GM12891 (cell line): ENCODE measurements at regions not wholly inside any gene's neighbourhood (a gene's known extent, or its start where the extent isn't known, plus 50 kb on each side); places are given as distances from the start of the nearest gene placed in this dataset.

Experiments used
- PAX5 ChIP-seq: IDR thresholded peaks from 2 replicates; pipeline ENCODE4 v1.6.1; 2011; ENCODE audit warnings: low read length, moderate library complexity, mild to moderate bottlenecking; ENCODE audit not compliant: insufficient read depth, severe bottlenecking
- POLR2A ChIP-seq: IDR thresholded peaks from 2 replicates; pipeline ENCODE4 v1.6.1; 2011; ENCODE audit warnings: low read depth, low read length, control low read depth
- POLR2AphosphoS5 ChIP-seq: IDR thresholded peaks from 2 replicates; pipeline ENCODE4 v1.6.1; 2011; ENCODE audit warnings: low read depth, low read length, control low read depth
- POU2F2 ChIP-seq: IDR thresholded peaks from 2 replicates; pipeline ENCODE4 v1.6.1; 2011; ENCODE audit warnings: low read depth, mild to moderate bottlenecking, control low read depth, low read length, moderate library complexity
- SPI1 ChIP-seq: IDR thresholded peaks from 2 replicates; pipeline ENCODE4 v1.6.1; 2011; ENCODE audit warnings: low read depth, low read length, control low read depth
- TAF1 ChIP-seq: IDR thresholded peaks from 2 replicates; pipeline ENCODE4 v1.6.1; 2011; ENCODE audit warnings: low read depth, low read length, control low read depth

- TF ChIP-seq POLR2A = no peak
- TF ChIP-seq TAF1 = no peak
- TF ChIP-seq POLR2AphosphoS5 = no peak
- TF ChIP-seq PAX5 = no peak
- TF ChIP-seq SPI1 = no peak
- no peak for TF ChIP-seq POU2F2
These were observed 214.3 kb downstream of the MYLK4 start for GRCh38 chr6:2536451-2536850.
